HG02763 (cell line): ENCODE measurements at regions not wholly inside any gene's neighbourhood (a gene's known extent, or its start where the extent isn't known, plus 50 kb on each side); places are given as distances from the start of the nearest gene placed in this dataset.

Experiments
- ATAC-seq: cut with Tn5 transposase; IDR thresholded peaks from one replicate; pipeline ENCODE4 v1.9.1; 2021; ENCODE audit warnings: mild to moderate bottlenecking, moderate library complexity; ENCODE audit not compliant: unreplicated experiment

GRCh38 chr13:29959603-29960002 is 109.2 kb upstream of the UBL3 start:
- ATAC-seq, result no peak

GRCh38 chr13:29959086-29959485 is 108.7 kb upstream of the UBL3 start:
- no peak for ATAC-seq

GRCh38 chr13:29958476-29958875 is 108.1 kb upstream of the UBL3 start:
- no peak for ATAC-seq

GRCh38 chr13:29957320-29957719 is 106.9 kb upstream of the UBL3 start:
- no peak for ATAC-seq

- ATAC-seq, result no peak
These were observed 106.4 kb upstream of the UBL3 start for GRCh38 chr13:29956853-29957252.

- ATAC-seq, result no peak
These were observed 104.8 kb upstream of the UBL3 start for GRCh38 chr13:29955137-29955650.

- ATAC-seq, result no peak
These were observed 103.9 kb upstream of the UBL3 start for GRCh38 chr13:29954082-29955028.

- no peak for ATAC-seq
These were observed 103.1 kb upstream of the UBL3 start for GRCh38 chr13:29953542-29953941.

- ATAC-seq, result no peak
These were observed 101.8 kb upstream of the UBL3 start for GRCh38 chr13:29952245-29952644.

- ATAC-seq, result no peak
These were observed 98.4 kb upstream of the UBL3 start for GRCh38 chr13:29948791-29949190.

- ATAC-seq, result no peak
These were observed 97.8 kb upstream of the UBL3 start for GRCh38 chr13:29948244-29948643.

- ATAC-seq, result no peak
These were observed 97.4 kb upstream of the UBL3 start for GRCh38 chr13:29947839-29948238.

GRCh38 chr13:29946093-29946492 is 95.7 kb upstream of the UBL3 start:
- ATAC-seq, result no peak

- no peak for ATAC-seq
These were observed 93.3 kb upstream of the UBL3 start for GRCh38 chr13:29943686-29944085.

- ATAC-seq, result no peak
These were observed 92.9 kb upstream of the UBL3 start for GRCh38 chr13:29943273-29943672.

GRCh38 chr13:29940715-29941114 is 90.3 kb upstream of the UBL3 start:
- no peak for ATAC-seq

GRCh38 chr13:29939158-29939557 is 88.7 kb upstream of the UBL3 start:
- no peak for ATAC-seq

- ATAC-seq, result no peak
These were observed 87.4 kb upstream of the UBL3 start for GRCh38 chr13:29937841-29938240.

GRCh38 chr13:29937379-29937778 is 87.0 kb upstream of the UBL3 start:
- no peak for ATAC-seq

GRCh38 chr13:29936956-29937355 is 86.5 kb upstream of the UBL3 start:
- no peak for ATAC-seq

GRCh38 chr13:29936051-29936813 is 85.8 kb upstream of the UBL3 start:
- no peak for ATAC-seq
